Body of pancreas (tissue), 4 donors: ENCODE measurements at regions not wholly inside any gene's neighbourhood (a gene's known extent, or its start where the extent isn't known, plus 50 kb on each side); places are given as distances from the start of the nearest gene placed in this dataset.

Experiments used
- POLR2A ChIP-seq, 3 donors: fragments of 450-650 bp; IDR thresholded peaks; one replicate each; pipeline ENCODE4 v1.6.1; 2016; ENCODE audit warnings: antibody characterized with exemption in 3 of 3, mild to moderate bottlenecking in 2 of 3
- TF ChIP-seq, protein P1 (sequence below), 7 experiments: fragments of 450-650 bp in 4 of 7; fragments of 200-600 bp in 3 of 7; sonication (generic) in 3 of 7; IDR thresholded peaks; one replicate each; pipeline ENCODE4 v1.5.1; 2016 to 2019; ENCODE audit warnings: antibody characterized with exemption in 7 of 7

DNA sequence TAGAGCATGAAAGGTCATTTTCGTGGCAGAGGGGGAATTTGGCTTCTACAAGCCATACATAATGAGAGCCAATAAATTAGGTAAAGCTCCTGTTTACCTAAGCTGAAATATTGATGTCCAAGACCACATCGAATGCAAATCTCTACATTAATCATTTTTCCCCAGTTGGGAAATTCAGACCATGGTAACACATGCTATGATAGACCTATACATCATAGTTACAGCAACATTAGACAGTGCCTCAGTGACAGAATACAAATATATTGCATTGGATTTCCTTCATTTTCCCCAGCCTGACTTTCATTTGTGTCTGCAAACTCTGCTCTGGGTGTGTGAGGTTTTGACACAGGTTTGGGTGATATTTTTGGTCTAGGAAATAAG, 1079.7 kb upstream of the TENM4 start:
- TF ChIP-seq POLR2A (IDR thresholded peaks at IDR 0.05), result no peak
- TF ChIP-seq, protein P1, sequence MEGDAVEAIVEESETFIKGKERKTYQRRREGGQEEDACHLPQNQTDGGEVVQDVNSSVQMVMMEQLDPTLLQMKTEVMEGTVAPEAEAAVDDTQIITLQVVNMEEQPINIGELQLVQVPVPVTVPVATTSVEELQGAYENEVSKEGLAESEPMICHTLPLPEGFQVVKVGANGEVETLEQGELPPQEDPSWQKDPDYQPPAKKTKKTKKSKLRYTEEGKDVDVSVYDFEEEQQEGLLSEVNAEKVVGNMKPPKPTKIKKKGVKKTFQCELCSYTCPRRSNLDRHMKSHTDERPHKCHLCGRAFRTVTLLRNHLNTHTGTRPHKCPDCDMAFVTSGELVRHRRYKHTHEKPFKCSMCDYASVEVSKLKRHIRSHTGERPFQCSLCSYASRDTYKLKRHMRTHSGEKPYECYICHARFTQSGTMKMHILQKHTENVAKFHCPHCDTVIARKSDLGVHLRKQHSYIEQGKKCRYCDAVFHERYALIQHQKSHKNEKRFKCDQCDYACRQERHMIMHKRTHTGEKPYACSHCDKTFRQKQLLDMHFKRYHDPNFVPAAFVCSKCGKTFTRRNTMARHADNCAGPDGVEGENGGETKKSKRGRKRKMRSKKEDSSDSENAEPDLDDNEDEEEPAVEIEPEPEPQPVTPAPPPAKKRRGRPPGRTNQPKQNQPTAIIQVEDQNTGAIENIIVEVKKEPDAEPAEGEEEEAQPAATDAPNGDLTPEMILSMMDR (IDR thresholded peaks at IDR 0.05), result no peak
